ENCODE measurements at regions not wholly inside any gene's neighbourhood (a gene's known extent, or its start where the extent isn't known, plus 50 kb on each side); places are given as distances from the start of the nearest gene placed in this dataset.
A peak's percentile ranks its signal among the peaks of the same experiment; 100 is the strongest.
"Not testable (repeated sequence)": the region's sequence is repeated elsewhere in the genome, so short reads cannot be mapped to it uniquely, and the experiment has no call there.

DNA sequence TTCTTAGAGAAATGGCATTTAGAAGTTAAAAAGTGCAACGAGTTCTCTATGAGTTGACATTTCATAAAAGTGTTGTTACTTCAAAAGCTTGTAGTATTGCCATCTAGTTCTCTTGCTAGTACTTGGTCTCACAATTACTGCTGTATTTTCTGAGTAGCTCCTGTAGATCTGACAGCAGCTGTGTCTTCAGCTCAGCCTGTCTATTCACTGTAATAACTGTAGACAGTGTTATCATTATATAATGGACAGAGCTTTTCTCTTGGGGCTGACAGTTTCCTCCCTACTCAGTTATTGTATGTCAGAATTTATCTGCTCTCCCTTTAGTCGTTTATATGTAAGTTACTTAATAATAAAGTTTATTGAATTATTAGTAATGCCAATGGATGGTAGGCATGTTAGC is 388.7 kb upstream of the VSTM2A start:
- no peak for DNase-seq

GRCh38 chr7:54159088-54159487 is 383.1 kb upstream of the VSTM2A start:
- no peak for DNase-seq

- no peak for DNase-seq
Observed at GRCh38 chr7:54161621-54162020, 380.6 kb upstream of the VSTM2A start.

- no peak for DNase-seq
Observed at GRCh38 chr7:54166419-54166818, 375.8 kb upstream of the VSTM2A start.

DNA sequence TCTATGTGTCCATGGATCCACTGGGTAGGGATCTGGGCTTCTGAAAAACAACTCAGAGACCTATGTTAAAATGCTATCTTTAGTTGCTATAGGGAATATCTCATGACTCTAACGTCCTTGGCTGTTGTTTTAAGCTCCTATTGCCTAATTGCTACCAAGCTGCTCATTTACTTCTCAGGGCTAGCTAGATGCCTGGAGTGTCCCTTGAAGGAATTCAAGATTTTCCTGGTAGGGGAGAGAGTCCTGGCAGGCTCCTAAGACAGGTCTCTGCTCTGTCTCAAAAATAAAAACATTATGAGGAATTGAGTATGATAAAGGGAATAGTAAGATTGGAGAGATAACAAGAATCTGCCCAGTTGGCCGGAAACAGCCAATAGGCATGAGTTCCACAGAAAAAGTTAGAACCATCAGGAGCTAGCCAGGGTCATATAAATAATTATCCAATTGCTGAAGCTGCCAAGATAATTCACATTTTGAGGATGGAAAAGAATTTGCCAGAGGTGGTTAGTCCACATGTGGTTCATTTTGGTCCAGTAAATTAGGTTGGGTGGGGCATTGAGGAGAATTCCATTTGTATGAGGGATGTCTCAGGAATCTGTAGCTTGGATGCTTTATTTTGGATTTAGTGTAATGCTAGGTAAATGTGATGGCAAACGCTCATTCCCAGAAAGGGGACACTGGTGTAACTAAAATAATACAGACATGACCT is 362.7 kb upstream of the VSTM2A start:
- no peak for DNase-seq

- DNase-seq = no peak
Observed at GRCh38 chr7:54180796-54181195, 361.4 kb upstream of the VSTM2A start.

DNA sequence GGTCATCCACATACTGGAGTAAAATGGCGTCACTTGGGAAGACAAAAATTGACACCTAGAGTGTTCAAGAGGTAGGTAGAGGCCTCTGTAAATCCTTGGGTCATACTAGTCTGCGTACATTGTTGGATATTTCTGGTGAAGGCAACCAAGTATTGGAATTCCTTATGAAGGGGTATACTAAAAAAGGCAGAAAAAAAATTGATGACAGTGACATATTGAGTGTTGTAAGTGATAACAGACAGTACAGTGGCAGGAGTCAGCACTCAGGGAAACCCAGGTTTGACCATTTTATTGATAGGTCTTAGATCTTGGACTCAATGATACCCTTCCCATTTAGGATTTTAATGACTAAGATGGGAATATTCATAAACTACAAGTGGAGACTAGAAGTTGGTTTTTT is 359.1 kb upstream of the VSTM2A start:
- DNase-seq = no peak

- no peak for DNase-seq
Observed at GRCh38 chr7:54186336-54186735, 355.8 kb upstream of the VSTM2A start.

GRCh38 chr7:54187886-54188685 is 354.1 kb upstream of the VSTM2A start:
- DNase-seq = peak; percentile 36

DNA sequence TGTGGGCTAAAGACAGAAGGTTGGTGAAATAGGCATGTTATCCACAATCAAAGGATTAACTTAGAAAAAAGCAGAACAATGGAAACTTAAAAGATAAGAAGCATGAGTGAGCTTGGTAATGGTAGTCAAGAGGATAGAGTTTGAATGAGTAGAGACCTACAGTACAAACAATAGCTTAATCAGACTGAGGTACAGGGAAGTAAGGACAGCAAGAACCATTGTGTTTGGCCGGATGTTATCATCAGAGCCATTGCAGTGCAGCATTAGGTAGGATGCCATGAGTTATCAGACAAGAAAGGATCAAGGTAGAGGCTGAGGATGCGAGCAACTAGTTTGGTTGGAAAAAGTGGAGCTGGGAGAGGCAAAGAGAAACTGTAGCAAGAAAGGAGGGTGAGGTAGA is 353.3 kb upstream of the VSTM2A start:
- no peak for DNase-seq

- DNase-seq = no peak
Observed at GRCh38 chr7:54189330-54189729, 352.8 kb upstream of the VSTM2A start.

DNA sequence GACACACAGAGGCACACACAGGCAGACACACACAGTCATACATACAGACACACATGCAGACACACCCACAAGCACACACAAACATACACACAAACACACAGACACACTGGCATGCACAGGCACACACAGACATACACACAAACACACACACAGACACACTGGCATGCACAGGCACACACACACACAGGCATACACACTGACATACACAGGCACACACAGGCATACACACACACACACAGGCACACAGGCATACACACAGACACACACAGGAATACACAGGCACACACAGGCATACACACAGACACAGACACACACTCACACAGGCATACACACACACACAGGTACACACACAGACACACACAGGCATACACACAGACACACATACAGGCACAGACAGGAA is 340.7 kb upstream of the VSTM2A start:
- no peak for DNase-seq

DNA sequence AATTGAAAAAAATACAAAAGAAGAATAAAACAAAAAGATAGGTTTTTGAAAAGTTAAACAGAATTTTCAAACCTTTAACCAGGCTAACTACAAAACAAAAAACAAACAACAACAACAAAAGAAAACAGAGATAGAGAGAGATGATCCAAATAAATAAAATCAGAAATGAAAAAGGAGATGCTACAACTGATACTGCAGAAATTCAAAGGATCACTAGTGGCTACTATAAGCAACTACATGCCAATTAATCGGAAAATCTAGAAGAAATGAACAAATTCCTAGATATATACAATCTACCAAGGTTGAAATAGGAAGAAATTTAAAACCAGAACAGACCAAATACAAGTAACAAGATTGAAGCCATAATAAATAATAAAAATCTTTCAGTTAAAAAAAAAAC is 326.8 kb upstream of the VSTM2A start:
- DNase-seq = no peak

- not testable (repeated sequence) for DNase-seq
Observed at GRCh38 chr7:54226030-54226429, 316.1 kb upstream of the VSTM2A start.

- DNase-seq = no peak
Observed at GRCh38 chr7:54242776-54243175, 299.4 kb upstream of the VSTM2A start.

DNA sequence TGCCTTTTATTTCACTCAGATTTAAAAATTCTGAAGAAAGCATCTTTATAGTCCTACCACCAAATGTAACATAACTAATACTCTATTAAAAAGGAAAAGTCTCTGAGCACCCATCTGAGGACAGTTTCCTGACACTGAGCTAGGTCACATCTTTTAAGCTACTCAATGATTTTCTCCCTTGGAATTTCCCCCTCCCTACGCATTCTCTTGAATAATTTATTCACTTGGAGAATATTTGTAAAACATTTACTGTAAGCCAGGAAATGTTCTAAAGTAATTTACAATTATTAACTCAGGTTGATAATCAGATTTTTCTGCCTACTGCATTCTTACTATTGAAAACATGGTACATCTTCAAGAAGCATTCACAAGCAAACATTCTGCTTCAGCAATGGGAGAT is 297.2 kb upstream of the VSTM2A start:
- DNase-seq = no peak

- DNase-seq = no peak
Observed at GRCh38 chr7:54249686-54250085, 292.5 kb upstream of the VSTM2A start.

GRCh38 chr7:54252256-54253035 is 289.7 kb upstream of the VSTM2A start:
- DNase-seq = peak; percentile 65

GRCh38 chr7:54253036-54253373 is 289.2 kb upstream of the VSTM2A start:
- peak; percentile 10 for DNase-seq

- DNase-seq = no peak
Observed at GRCh38 chr7:54255242-54255641, 286.9 kb upstream of the VSTM2A start.

DNA sequence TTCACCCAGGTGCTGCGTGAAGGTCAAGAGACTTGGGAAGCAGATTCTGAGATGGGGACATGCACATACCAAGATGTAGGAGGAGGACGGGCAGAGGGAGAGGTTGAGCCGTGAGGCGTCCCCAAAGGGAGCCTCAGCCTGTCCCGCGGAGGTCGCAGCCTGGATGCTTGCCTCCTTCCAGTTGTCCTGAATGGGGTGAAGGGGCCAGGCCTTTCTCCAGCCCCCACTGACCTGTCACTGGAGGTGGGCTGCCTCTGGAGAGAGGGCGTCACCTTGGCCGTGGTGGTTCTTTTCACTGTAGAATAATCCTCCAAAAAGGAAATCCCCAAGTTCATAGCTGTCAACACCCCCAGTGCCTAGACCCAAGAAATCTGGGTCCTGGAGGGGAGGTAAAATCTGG is 283.0 kb upstream of the VSTM2A start:
- DNase-seq = no peak

- DNase-seq = no peak
Observed at GRCh38 chr7:54260941-54261371, 281.2 kb upstream of the VSTM2A start.

DNA sequence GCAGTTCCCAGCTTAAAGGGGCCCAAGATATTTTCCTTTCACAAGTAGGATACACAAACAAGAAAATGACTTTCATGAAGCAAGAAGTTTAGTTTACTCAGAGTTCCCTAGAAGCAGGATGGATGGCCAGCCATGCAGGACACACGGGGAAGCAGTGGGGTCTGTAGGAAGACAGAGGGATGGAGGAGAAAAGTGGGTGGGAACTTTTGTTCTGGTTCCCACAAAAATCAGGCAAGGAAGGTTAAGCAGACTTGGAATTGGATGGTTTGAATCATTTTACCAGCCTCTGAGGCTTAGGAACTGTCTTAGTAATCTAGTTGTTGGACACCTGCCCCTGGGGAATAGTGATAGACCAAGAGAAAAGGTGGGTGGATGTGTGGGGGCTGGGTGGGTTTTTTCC is 263.3 kb upstream of the VSTM2A start:
- no peak for DNase-seq
